CD4-positive, alpha-beta memory T cell (primary cell): ENCODE measurements at regions not wholly inside any gene's neighbourhood (a gene's known extent, or its start where the extent isn't known, plus 50 kb on each side); places are given as distances from the start of the nearest gene placed in this dataset.

Experiments used
- CTCF ChIA-PET: fragments of 350-600 bp; sonication (Branson Sonifier 250); formaldehyde crosslinking; loops from one replicate; lab custom pipeline; 2021; ENCODE audit warnings: inconsistent platforms; ENCODE audit not compliant: partially characterized antibody; lab: Charles Lee
- POLR2A ChIA-PET: fragments of 350-600 bp; sonication (Branson Sonifier 250); formaldehyde crosslinking; loops from one replicate; lab custom pipeline; 2021; ENCODE audit not compliant: partially characterized antibody; lab: Charles Lee
- DNase-seq, 5 donors: peaks; one replicate each; pipeline versions ENCODE4 v3.0.0 to v3.0.0-alpha.2; 2020 to 2022; ENCODE audit warnings: mixed read lengths in 1 of 5
- H3K27ac ChIP-seq: one replicate; pipeline ENCODE4 v1.7.0; 2013; ENCODE audit warnings: low read depth, low read length
- H3K27me3 ChIP-seq: 2 replicates; pipeline ENCODE4 v1.7.0; 2013; ENCODE audit warnings: mild to moderate bottlenecking, low read length, moderate library complexity; ENCODE audit not compliant: insufficient read depth
- H3K36me3 ChIP-seq: 2 replicates; pipeline ENCODE4 v1.7.0; 2013; ENCODE audit warnings: mild to moderate bottlenecking, low read length, moderate library complexity; ENCODE audit not compliant: insufficient read depth
- H3K4me1 ChIP-seq: 2 replicates; pipeline ENCODE4 v1.7.0; 2013; ENCODE audit warnings: mild to moderate bottlenecking, low read length, moderate library complexity; ENCODE audit not compliant: insufficient read depth
- H3K4me3 ChIP-seq, 2 donors: one replicate each; pipeline ENCODE4 v1.7.0; 2013; ENCODE audit warnings: low read length in 2 of 2, mild to moderate bottlenecking in 1 of 2
- H3K9me3 ChIP-seq, 2 donors: one replicate each; pipeline ENCODE4 v1.7.0; 2013; ENCODE audit warnings: low read length in 2 of 2, control low read depth in 1 of 2; ENCODE audit not compliant: control insufficient read depth in 1 of 2
- H3K27ac Mint-ChIP-seq, 7 donors: one replicate each; pipeline ENCODE4 v1.8.0; 2020 to 2021; ENCODE audit warnings: mixed read lengths in 7 of 7, mild to moderate bottlenecking in 6 of 7, inconsistent platforms in 3 of 7, moderate library complexity in 3 of 7
- H3K27me3 Mint-ChIP-seq, 2 donors: one replicate each; pipeline ENCODE4 v1.8.0; 2020 to 2021; ENCODE audit warnings: mixed read lengths in 2 of 2
- H3K36me3 Mint-ChIP-seq, 2 donors: one replicate each; pipeline ENCODE4 v1.8.0; 2020 to 2021; ENCODE audit warnings: mixed read lengths in 2 of 2, inconsistent platforms in 1 of 2, mild to moderate bottlenecking in 1 of 2
- H3K4me1 Mint-ChIP-seq, 4 donors: one replicate each; pipeline ENCODE4 v1.8.0; 2020 to 2021; ENCODE audit warnings: mixed read lengths in 4 of 4, mild to moderate bottlenecking in 1 of 4
- H3K4me3 Mint-ChIP-seq, 8 donors: one replicate each; pipeline ENCODE4 v1.8.0; 2020 to 2021; ENCODE audit warnings: mixed read lengths in 8 of 8, mild to moderate bottlenecking in 7 of 8, moderate library complexity in 6 of 8, inconsistent platforms in 3 of 8
- H3K9me3 Mint-ChIP-seq, 8 donors: one replicate each; pipeline ENCODE4 v1.8.0; 2020 to 2021; ENCODE audit warnings: mixed read lengths in 8 of 8, mild to moderate bottlenecking in 5 of 8, inconsistent platforms in 3 of 8, moderate library complexity in 1 of 8
- intact Hi-C: fragments of 100-400 bp; cut with micrococcal nuclease; formaldehyde crosslinking; loops from one replicate; pipeline ENCODE4 v1.15.1; 2023

- ChIA-PET CTCF (no interaction called here), POLR2A (no interaction called here)
- Histone ChIP-seq H3K4me1 (no peaks in the 10 kb centered on the region), H3K27ac (no peak overlapping the region), H3K9me3 (peaks cover 0 to 3% of the 10 kb centered on the region in 2 donors), H3K27me3 (no peaks in the 10 kb centered on the region), H3K4me3 (no peak overlapping the region), H3K36me3 (no peaks in the 10 kb centered on the region)
- H3K9me3 Mint-ChIP-seq: peaks cover 0 to 8% (median 2%) of the 10 kb centered on the region in 8 donors
- no peak overlapping the region for H3K4me3 Mint-ChIP-seq
- H3K4me1 Mint-ChIP-seq: no peaks in the 10 kb centered on the region
- intact Hi-C loops: no loop called here
- no peak for DNase-seq
- H3K36me3 Mint-ChIP-seq: no peaks in the 10 kb centered on the region
- H3K27me3 Mint-ChIP-seq: no peaks in the 10 kb centered on the region
- no peak overlapping the region for H3K27ac Mint-ChIP-seq
These were observed 1208.0 kb downstream of the SORCS1 start for GRCh38 chr10:105956550-105956949.

- H3K9me3 ChIP-seq: peaks cover 0 to 3% of the 10 kb centered on the region in 2 donors
- H3K27me3 Mint-ChIP-seq: no peaks in the 10 kb centered on the region
- no peaks in the 10 kb centered on the region for H3K4me1 ChIP-seq
- no peak overlapping the region for H3K27ac ChIP-seq
- H3K4me3 Mint-ChIP-seq: no peak overlapping the region
- no peaks in the 10 kb centered on the region for H3K36me3 Mint-ChIP-seq
- H3K4me3 ChIP-seq: no peak overlapping the region
- no peaks in the 10 kb centered on the region for H3K4me1 Mint-ChIP-seq
- no peaks in the 10 kb centered on the region for H3K27me3 ChIP-seq
- intact Hi-C loops: no loop called here
- no peak for DNase-seq
- H3K36me3 ChIP-seq: no peaks in the 10 kb centered on the region
- H3K9me3 Mint-ChIP-seq: peaks cover 0 to 11% (median 0%) of the 10 kb centered on the region in 8 donors
- no peak overlapping the region for H3K27ac Mint-ChIP-seq
- POLR2A ChIA-PET: no interaction called here
- CTCF ChIA-PET: no interaction called here
These were observed 1210.6 kb downstream of the SORCS1 start for GRCh38 chr10:105953861-105954260.

GRCh38 chr10:105953056-105953455 lies 1211.5 kb downstream of the SORCS1 start:
- H3K4me3 ChIP-seq: no peak overlapping the region
- no peaks in the 10 kb centered on the region for H3K36me3 ChIP-seq
- Mint-ChIP-seq H3K4me1 (no peaks in the 10 kb centered on the region), H3K4me3 (no peak overlapping the region), H3K36me3 (no peaks in the 10 kb centered on the region), H3K27ac (no peak overlapping the region), H3K9me3 (peaks cover 0 to 11% (median 0%) of the 10 kb centered on the region in 8 donors), H3K27me3 (no peaks in the 10 kb centered on the region)
- H3K4me1 ChIP-seq: no peaks in the 10 kb centered on the region
- no peak for DNase-seq
- POLR2A ChIA-PET: no interaction called here
- no peaks in the 10 kb centered on the region for H3K27me3 ChIP-seq
- CTCF ChIA-PET: no interaction called here
- intact Hi-C loops: no loop called here
- H3K27ac ChIP-seq: no peak overlapping the region
- peaks cover 0 to 3% of the 10 kb centered on the region in 2 donors for H3K9me3 ChIP-seq

GRCh38 chr10:105952153-105952552 lies 1212.4 kb downstream of the SORCS1 start:
- no peaks in the 10 kb centered on the region for H3K4me1 ChIP-seq
- POLR2A ChIA-PET: no interaction called here
- Mint-ChIP-seq H3K36me3 (no peaks in the 10 kb centered on the region), H3K4me1 (no peaks in the 10 kb centered on the region), H3K9me3 (peaks cover 0 to 11% (median 0%) of the 10 kb centered on the region in 8 donors), H3K4me3 (no peak overlapping the region), H3K27ac (no peak overlapping the region), H3K27me3 (no peaks in the 10 kb centered on the region)
- DNase-seq: no peak
- H3K27me3 ChIP-seq: no peaks in the 10 kb centered on the region
- H3K9me3 ChIP-seq: peaks cover 0 to 3% of the 10 kb centered on the region in 2 donors
- intact Hi-C loops: no loop called here
- CTCF ChIA-PET: interaction anchor here (3.0 kb wide), 1 partner anchor 8 kb away, joined by 8 read pairs; no protein-coding TSS in a partner anchor
- H3K36me3 ChIP-seq: no peaks in the 10 kb centered on the region
- H3K27ac ChIP-seq: no peak overlapping the region
- H3K4me3 ChIP-seq: no peak overlapping the region

GRCh38 chr10:105950410-105950809 lies 1214.1 kb downstream of the SORCS1 start:
- Histone ChIP-seq H3K27me3 (no peaks in the 10 kb centered on the region), H3K36me3 (no peaks in the 10 kb centered on the region), H3K27ac (no peak overlapping the region), H3K4me3 (no peak overlapping the region), H3K9me3 (no peaks in the 10 kb centered on the region), H3K4me1 (no peaks in the 10 kb centered on the region)
- Mint-ChIP-seq H3K27ac (no peak overlapping the region), H3K9me3 (peaks cover 0 to 16% (median 0%) of the 10 kb centered on the region in 8 donors), H3K36me3 (no peaks in the 10 kb centered on the region), H3K27me3 (no peaks in the 10 kb centered on the region), H3K4me1 (no peaks in the 10 kb centered on the region), H3K4me3 (no peak overlapping the region)
- ChIA-PET POLR2A (no interaction called here), CTCF (interaction anchor here (3.0 kb wide), 1 partner anchor 10 kb away, joined by 8 read pairs; no protein-coding TSS in a partner anchor)
- intact Hi-C loops: loop anchor here (2.0 kb wide), 1 partner anchor 154 kb away; no protein-coding TSS in a partner anchor
- DNase-seq: no peak

GRCh38 chr10:105949721-105950120 lies 1214.8 kb downstream of the SORCS1 start:
- intact Hi-C loops: loop anchor here (2.0 kb wide), 1 partner anchor 153 kb away; no protein-coding TSS in a partner anchor
- no peaks in the 10 kb centered on the region for H3K27me3 Mint-ChIP-seq
- no peaks in the 10 kb centered on the region for H3K36me3 Mint-ChIP-seq
- H3K4me1 Mint-ChIP-seq: no peaks in the 10 kb centered on the region
- H3K27ac ChIP-seq: no peak overlapping the region
- H3K36me3 ChIP-seq: no peaks in the 10 kb centered on the region
- H3K4me3 Mint-ChIP-seq: no peak overlapping the region
- POLR2A ChIA-PET: no interaction called here
- H3K27me3 ChIP-seq: no peaks in the 10 kb centered on the region
- no peaks in the 10 kb centered on the region for H3K9me3 ChIP-seq
- DNase-seq: no peak
- no peak overlapping the region for H3K27ac Mint-ChIP-seq
- peaks cover 0 to 15% (median 1%) of the 10 kb centered on the region in 8 donors for H3K9me3 Mint-ChIP-seq
- H3K4me3 ChIP-seq: no peak overlapping the region
- CTCF ChIA-PET: interaction anchor here (3.0 kb wide), 1 partner anchor 10 kb away, joined by 8 read pairs; no protein-coding TSS in a partner anchor
- H3K4me1 ChIP-seq: no peaks in the 10 kb centered on the region

- Mint-ChIP-seq H3K27ac (no peak overlapping the region), H3K27me3 (peaks cover 0 to 3% of the 10 kb centered on the region in 2 donors), H3K9me3 (peaks cover 3 to 33% (median 18%) of the 10 kb centered on the region in 8 donors), H3K4me3 (no peak overlapping the region), H3K4me1 (no peaks in the 10 kb centered on the region), H3K36me3 (no peaks in the 10 kb centered on the region)
- Histone ChIP-seq H3K27ac (no peak overlapping the region), H3K27me3 (no peaks in the 10 kb centered on the region), H3K4me1 (no peaks in the 10 kb centered on the region), H3K4me3 (no peak overlapping the region), H3K9me3 (no peaks in the 10 kb centered on the region), H3K36me3 (no peaks in the 10 kb centered on the region)
- ChIA-PET POLR2A (no interaction called here), CTCF (no interaction called here)
- intact Hi-C loops: no loop called here
- DNase-seq: no peak
These were observed 1239.3 kb downstream of the SORCS1 start for GRCh38 chr10:105925045-105925785.
